ENCODE measurements at regions not wholly inside any gene's neighbourhood (a gene's known extent, or its start where the extent isn't known, plus 50 kb on each side); places are given as distances from the start of the nearest gene placed in this dataset.
A peak's percentile ranks its signal among the peaks of the same experiment; 100 is the strongest.
"Not testable (repeated sequence)": the region's sequence is repeated elsewhere in the genome, so short reads cannot be mapped to it uniquely, and the experiment has no call there.

DNA sequence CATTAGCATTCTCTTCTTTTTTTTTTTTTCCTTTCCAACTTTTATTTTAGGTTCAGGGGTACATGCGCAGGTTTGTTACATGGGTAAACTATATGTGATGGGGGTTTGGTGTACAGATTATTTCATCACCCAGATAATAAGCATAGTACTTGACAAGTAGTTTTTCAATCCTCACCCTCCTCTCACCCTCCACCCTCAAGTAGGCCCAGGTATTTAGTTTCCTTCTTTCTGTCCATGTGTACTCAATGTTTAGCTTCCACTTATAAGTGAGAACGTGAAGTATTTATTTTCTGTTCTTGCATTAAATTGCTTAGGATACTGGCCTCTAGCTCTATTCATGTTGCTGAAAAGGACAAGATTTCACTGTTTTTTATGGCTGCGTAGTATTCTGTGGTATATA, 140.8 kb upstream of the PGRMC2 start:
- Mint-ChIP-seq H3K9me3 (peaks cover 13% of the 10 kb centered on the region), H3K4me3 (no peak overlapping the region), H3K36me3 (ENCODE audit: low read depth) (peaks cover 8% of the 10 kb centered on the region), H3K27me3 (ENCODE audit: low read depth) (no peaks in the 10 kb centered on the region), H3K4me1 (no peaks in the 10 kb centered on the region), H3K27ac (ENCODE audit: unreplicated experiment) (no peak overlapping the region)
- no peak for DNase-seq (ENCODE audit: low read depth, low spot score)
- TF ChIP-seq, protein P1, sequence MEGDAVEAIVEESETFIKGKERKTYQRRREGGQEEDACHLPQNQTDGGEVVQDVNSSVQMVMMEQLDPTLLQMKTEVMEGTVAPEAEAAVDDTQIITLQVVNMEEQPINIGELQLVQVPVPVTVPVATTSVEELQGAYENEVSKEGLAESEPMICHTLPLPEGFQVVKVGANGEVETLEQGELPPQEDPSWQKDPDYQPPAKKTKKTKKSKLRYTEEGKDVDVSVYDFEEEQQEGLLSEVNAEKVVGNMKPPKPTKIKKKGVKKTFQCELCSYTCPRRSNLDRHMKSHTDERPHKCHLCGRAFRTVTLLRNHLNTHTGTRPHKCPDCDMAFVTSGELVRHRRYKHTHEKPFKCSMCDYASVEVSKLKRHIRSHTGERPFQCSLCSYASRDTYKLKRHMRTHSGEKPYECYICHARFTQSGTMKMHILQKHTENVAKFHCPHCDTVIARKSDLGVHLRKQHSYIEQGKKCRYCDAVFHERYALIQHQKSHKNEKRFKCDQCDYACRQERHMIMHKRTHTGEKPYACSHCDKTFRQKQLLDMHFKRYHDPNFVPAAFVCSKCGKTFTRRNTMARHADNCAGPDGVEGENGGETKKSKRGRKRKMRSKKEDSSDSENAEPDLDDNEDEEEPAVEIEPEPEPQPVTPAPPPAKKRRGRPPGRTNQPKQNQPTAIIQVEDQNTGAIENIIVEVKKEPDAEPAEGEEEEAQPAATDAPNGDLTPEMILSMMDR (conservative IDR thresholded peaks at IDR 0.05) = no peak

DNA sequence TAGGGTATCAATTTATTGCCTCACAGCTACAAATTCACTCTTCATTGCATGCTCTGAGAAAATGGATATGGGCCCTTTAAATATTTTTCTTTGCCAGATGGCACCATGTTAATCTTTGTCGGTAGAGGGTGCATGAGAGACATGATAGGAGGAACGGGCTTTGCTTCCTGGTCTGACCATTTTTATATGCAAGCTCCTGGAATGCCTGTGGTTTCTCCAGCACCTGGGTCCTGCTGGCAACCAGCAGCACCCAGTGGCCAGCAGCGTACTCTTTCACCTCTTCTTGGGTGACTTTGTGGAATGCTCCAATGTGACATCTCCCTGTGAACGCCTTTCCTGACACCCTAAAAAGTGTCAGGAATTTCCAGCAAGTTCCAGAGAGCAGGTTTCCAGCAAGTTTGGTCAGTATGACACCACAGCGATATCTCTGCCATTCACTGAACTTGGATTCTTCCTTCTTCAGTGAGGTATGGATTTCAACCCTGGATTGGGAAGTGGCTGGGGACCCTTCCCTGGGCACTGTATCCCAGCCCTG, 140.3 kb upstream of the PGRMC2 start:
- no peak overlapping the region for H3K27ac Mint-ChIP-seq (ENCODE audit: unreplicated experiment)
- H3K4me1 Mint-ChIP-seq = no peaks in the 10 kb centered on the region
- H3K4me3 Mint-ChIP-seq = no peak overlapping the region
- H3K36me3 Mint-ChIP-seq (ENCODE audit: low read depth) = peaks cover 8% of the 10 kb centered on the region
- TF ChIP-seq, protein P1 (conservative IDR thresholded peaks at IDR 0.05) = peak; percentile 49
- H3K27me3 Mint-ChIP-seq (ENCODE audit: low read depth) = no peaks in the 10 kb centered on the region
- DNase-seq (ENCODE audit: low read depth, low spot score) = no peak
- peaks cover 13% of the 10 kb centered on the region for H3K9me3 Mint-ChIP-seq

DNA sequence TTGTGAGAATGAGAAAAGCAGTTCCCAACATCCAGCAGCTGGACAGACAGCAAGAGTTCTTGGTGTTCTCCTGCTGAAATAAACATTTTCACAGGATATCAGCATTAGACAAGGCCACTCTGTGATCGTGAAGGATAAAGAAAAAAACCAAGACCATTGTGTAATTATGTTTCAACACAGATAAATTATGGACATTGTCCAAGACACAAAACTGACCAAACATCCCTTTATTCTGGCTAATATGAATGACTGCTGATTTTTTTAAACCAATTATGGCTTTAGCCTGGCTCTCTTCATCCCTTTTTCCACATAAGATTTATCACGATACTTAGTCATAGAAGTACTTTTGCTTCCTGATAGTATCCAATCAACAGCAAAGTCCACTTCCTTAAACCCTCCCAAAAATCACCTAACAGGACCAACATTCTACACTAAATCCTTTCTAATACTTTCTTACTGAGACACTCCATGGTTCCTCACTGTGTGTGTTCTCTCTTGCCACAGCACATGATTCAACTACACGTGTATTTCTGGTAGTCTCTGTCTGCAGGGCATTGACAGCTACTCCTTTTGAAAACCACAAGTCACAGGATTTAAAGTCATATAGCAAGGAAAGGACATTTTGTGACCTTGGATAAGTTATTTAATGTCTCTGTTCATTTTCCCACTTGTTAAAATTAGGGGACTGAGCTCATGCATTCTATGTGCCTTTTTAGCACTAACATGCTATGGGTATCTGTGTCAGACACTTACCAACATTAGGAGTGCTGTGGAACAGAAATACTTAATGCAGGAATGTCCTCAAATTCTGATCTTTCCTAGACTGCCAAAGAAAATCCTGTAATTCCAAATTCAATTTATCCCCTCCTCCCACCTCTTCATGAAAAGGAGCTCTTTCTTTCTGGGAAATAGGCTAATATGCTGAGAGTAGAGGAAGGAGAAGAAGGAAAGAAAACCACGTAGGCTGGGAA, 137.2 kb upstream of the PGRMC2 start:
- H3K4me3 Mint-ChIP-seq = no peak overlapping the region
- peaks cover 4% of the 10 kb centered on the region for H3K36me3 Mint-ChIP-seq (ENCODE audit: low read depth)
- peak overlapping the region; percentile 71 for H3K27ac Mint-ChIP-seq (ENCODE audit: unreplicated experiment)
- TF ChIP-seq, protein P1 (conservative IDR thresholded peaks at IDR 0.05) = no peak
- peaks cover 8% of the 10 kb centered on the region for H3K9me3 Mint-ChIP-seq
- DNase-seq (ENCODE audit: low read depth, low spot score) = no peak
- no peaks in the 10 kb centered on the region for H3K4me1 Mint-ChIP-seq
- H3K27me3 Mint-ChIP-seq (ENCODE audit: low read depth) = no peaks in the 10 kb centered on the region

DNA sequence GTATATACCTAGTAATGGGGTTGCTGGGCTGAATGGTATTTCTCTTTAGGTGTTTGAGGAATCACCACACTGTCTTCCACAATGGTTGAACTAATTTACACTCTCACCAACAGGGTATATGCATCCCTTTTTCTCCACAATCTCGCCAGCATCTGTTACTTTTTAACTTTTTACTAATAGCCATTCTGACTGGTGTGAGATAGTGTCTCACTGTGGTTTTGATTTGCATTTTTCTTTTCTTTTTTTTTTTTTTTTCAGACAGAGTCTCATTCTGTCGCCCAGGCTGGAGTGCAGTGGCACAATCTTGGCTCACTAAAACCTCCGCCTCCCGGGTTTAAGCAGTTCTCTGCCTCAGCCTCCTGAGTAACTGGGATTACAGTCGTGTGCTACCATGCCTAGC, 134.7 kb upstream of the PGRMC2 start:
- not testable (repeated sequence) for H3K4me3 Mint-ChIP-seq; H3K27ac Mint-ChIP-seq (ENCODE audit: unreplicated experiment); H3K36me3 Mint-ChIP-seq (ENCODE audit: low read depth); H3K27me3 Mint-ChIP-seq (ENCODE audit: low read depth); DNase-seq (ENCODE audit: low read depth, low spot score); H3K4me1 Mint-ChIP-seq; H3K9me3 Mint-ChIP-seq

DNA sequence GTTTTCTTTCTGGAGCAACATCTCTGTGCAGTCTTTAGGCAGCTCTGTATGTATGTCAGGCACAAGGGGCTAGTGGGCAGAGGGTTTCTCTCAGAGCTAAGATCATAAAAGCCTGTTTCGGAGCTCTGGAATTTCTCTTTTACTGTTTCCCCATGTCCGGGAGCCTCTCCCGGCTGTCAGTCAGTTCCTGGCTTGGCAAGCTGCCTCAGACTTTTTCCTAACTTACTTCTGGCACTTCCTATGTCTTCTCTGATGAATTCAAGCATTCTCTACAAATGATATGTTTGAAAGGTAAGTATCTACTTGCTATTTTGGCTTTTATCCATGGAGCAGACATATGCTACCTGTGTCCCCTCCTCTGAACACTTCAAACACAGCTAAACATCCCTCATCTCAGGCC, 129.3 kb upstream of the PGRMC2 start:
- Mint-ChIP-seq H3K4me1 (no peaks in the 10 kb centered on the region), H3K4me3 (no peak overlapping the region), H3K27me3 (ENCODE audit: low read depth) (no peaks in the 10 kb centered on the region), H3K36me3 (ENCODE audit: low read depth) (no peaks in the 10 kb centered on the region), H3K9me3 (peaks cover 3% of the 10 kb centered on the region), H3K27ac (ENCODE audit: unreplicated experiment) (no peak overlapping the region)
- DNase-seq (ENCODE audit: low read depth, low spot score) = no peak
- TF ChIP-seq, protein P1 (conservative IDR thresholded peaks at IDR 0.05) = no peak

DNA sequence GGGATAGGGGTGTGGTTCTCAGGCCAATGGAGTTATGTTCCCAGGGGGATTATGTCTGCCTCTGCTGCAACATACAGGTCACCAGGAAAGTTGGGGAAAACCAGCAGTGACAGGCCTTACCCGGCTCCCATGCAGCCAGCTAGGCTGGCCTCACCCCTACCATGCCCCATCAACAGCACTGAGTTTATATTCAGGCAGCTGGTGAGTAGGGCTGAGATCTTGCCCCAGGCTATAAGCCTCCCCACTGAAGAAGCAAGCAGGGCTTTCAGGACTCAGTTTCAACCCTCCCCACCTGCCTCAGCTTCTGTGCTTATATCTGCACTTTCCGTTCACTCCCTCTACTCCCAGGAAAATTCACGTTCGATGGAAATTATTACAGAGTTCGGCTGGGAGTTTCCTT, 122.4 kb upstream of the PGRMC2 start:
- H3K4me1 Mint-ChIP-seq = no peaks in the 10 kb centered on the region
- no peaks in the 10 kb centered on the region for H3K27me3 Mint-ChIP-seq (ENCODE audit: low read depth)
- H3K27ac Mint-ChIP-seq (ENCODE audit: unreplicated experiment) = no peak overlapping the region
- no peak overlapping the region for H3K4me3 Mint-ChIP-seq
- TF ChIP-seq, protein P1 (conservative IDR thresholded peaks at IDR 0.05) = no peak
- DNase-seq (ENCODE audit: low read depth, low spot score) = no peak
- peaks cover 6% of the 10 kb centered on the region for H3K36me3 Mint-ChIP-seq (ENCODE audit: low read depth)
- peaks cover 19% of the 10 kb centered on the region for H3K9me3 Mint-ChIP-seq

Measured in neural crest cell (in vitro differentiated cells).